SU-DHL-6 (cell line): ENCODE measurements at regions not wholly inside any gene's neighbourhood (a gene's known extent, or its start where the extent isn't known, plus 50 kb on each side); places are given as distances from the start of the nearest gene placed in this dataset.
"Not testable (repeated sequence)": the region's sequence is repeated elsewhere in the genome, so short reads cannot be mapped to it uniquely, and the experiment has no call there.

Experiments
- CTCF ChIP-seq: fragments of 200-600 bp; sonication (generic); IDR thresholded peaks from one replicate; pipeline ENCODE4 v1.5.1; 2017; ENCODE audit warnings: antibody characterized with exemption, mild to moderate bottlenecking, low read length, moderate library complexity; ENCODE audit not compliant: insufficient read depth, poor library complexity, severe bottlenecking
- EZH2phosphoT487 ChIP-seq: fragments of 200-600 bp; sonication (generic), shearing (Covaris generic); conservative IDR thresholded peaks from 2 replicates; pipeline ENCODE4 v1.6.1; 2018; ENCODE audit warnings: mild to moderate bottlenecking, antibody characterized with exemption, low read length, moderate library complexity, mixed read lengths

- not testable (repeated sequence) for TF ChIP-seq CTCF, EZH2phosphoT487
Measured at GRCh38 chr2:111302397-111303218, 181.9 kb downstream of the BCL2L11 start.
